Upper lobe of right lung (tissue), 1 donor: ENCODE measurements at regions not wholly inside any gene's neighbourhood (a gene's known extent, or its start where the extent isn't known, plus 50 kb on each side); places are given as distances from the start of the nearest gene placed in this dataset.
A peak's percentile ranks its signal among the peaks of the same experiment; 100 is the strongest.

ENCODE experiments used
- ATAC-seq: fragments of 200-7000 bp; cut with Tn5 transposase; one replicate; pipeline ENCODE4 v1.9.1; 2020; ENCODE audit warnings: mild to moderate bottlenecking, moderate library complexity
- DNase-seq: peaks from one replicate; pipeline ENCODE4 v3.0.0-alpha.2; 2020
- H3K27ac ChIP-seq: fragments of 200-600 bp; one replicate; pipeline ENCODE4 v1.8.0; 2022
- H3K27me3 ChIP-seq: fragments of 200-600 bp; one replicate; pipeline ENCODE4 v1.8.0; 2022; ENCODE audit warnings: mild to moderate bottlenecking
- H3K36me3 ChIP-seq: fragments of 200-600 bp; one replicate; pipeline ENCODE4 v1.8.0; 2022
- H3K4me1 ChIP-seq: fragments of 200-600 bp; one replicate; pipeline ENCODE4 v1.8.0; 2022
- H3K4me3 ChIP-seq: fragments of 200-600 bp; one replicate; pipeline ENCODE4 v1.8.0; 2022; ENCODE audit warnings: mild to moderate bottlenecking
- H3K9me3 ChIP-seq: fragments of 200-600 bp; one replicate; pipeline ENCODE4 v1.8.0; 2022
- CTCF ChIP-seq: fragments of 200-600 bp; IDR thresholded peaks from one replicate; pipeline ENCODE4 v1.8.0; 2022; ENCODE audit warnings: antibody characterized with exemption
- intact Hi-C: fragments of 100-400 bp; cut with DNase I; formaldehyde crosslinking; loops from one replicate; pipeline ENCODE4 v1.11.0; 2022
- donor health status: DM: no; HTN: yes; CAD: no; lungs with severe emphysema.

- ATAC-seq = no peak
- TF ChIP-seq CTCF = no peak
Observed at GRCh38 chr9:107713470-107713869, 223.9 kb upstream of the KLF4 start.

GRCh38 chr9:107712390-107712789, 222.8 kb upstream of the KLF4 start:
- Histone ChIP-seq H3K4me3 (no peak overlapping the region), H3K27ac (no peak overlapping the region), H3K9me3 (no peaks in the 10 kb centered on the region), H3K4me1 (no peaks in the 10 kb centered on the region), H3K36me3 (no peaks in the 10 kb centered on the region), H3K27me3 (no peaks in the 10 kb centered on the region)
- peak; percentile 49 for ATAC-seq
- no peak for TF ChIP-seq CTCF
- intact Hi-C loops = no loop called here
- DNase-seq = no peak

More at GRCh38 chr9:107713470-107713869, 223.9 kb upstream of the KLF4 start:
- DNase-seq = no peak
- H3K27me3 ChIP-seq = no peaks in the 10 kb centered on the region
- no peaks in the 10 kb centered on the region for H3K9me3 ChIP-seq
- H3K36me3 ChIP-seq = no peaks in the 10 kb centered on the region
- H3K27ac ChIP-seq = no peak overlapping the region
- no peak overlapping the region for H3K4me3 ChIP-seq
- intact Hi-C loops = no loop called here
- no peaks in the 10 kb centered on the region for H3K4me1 ChIP-seq

- Histone ChIP-seq H3K4me3 (no peak overlapping the region), H3K4me1 (no peaks in the 10 kb centered on the region), H3K36me3 (no peaks in the 10 kb centered on the region), H3K9me3 (no peaks in the 10 kb centered on the region), H3K27ac (no peak overlapping the region), H3K27me3 (no peaks in the 10 kb centered on the region)
- ATAC-seq = peak; percentile 41
- no peak for DNase-seq
- TF ChIP-seq CTCF = no peak
- intact Hi-C loops = no loop called here
Observed at GRCh38 chr9:107711542-107711941, 222.0 kb upstream of the KLF4 start.

- DNase-seq = no peak
- H3K27ac ChIP-seq = no peak overlapping the region
- no peaks in the 10 kb centered on the region for H3K4me1 ChIP-seq
- no peaks in the 10 kb centered on the region for H3K36me3 ChIP-seq
- TF ChIP-seq CTCF = no peak
- H3K27me3 ChIP-seq = no peaks in the 10 kb centered on the region
- H3K4me3 ChIP-seq = no peak overlapping the region
- no peak for ATAC-seq
- H3K9me3 ChIP-seq = no peaks in the 10 kb centered on the region
- intact Hi-C loops = no loop called here
Observed at GRCh38 chr9:107710953-107711352, 221.4 kb upstream of the KLF4 start.

- DNase-seq (no peak), ATAC-seq (no peak)
- Histone ChIP-seq H3K27me3 (no peaks in the 10 kb centered on the region), H3K27ac (no peak overlapping the region), H3K4me3 (no peak overlapping the region), H3K9me3 (no peaks in the 10 kb centered on the region), H3K4me1 (no peaks in the 10 kb centered on the region), H3K36me3 (no peaks in the 10 kb centered on the region)
- TF ChIP-seq CTCF = no peak
- intact Hi-C loops = no loop called here
Observed at GRCh38 chr9:107710546-107710945, 221.0 kb upstream of the KLF4 start.

- ATAC-seq = no peak
- intact Hi-C loops = no loop called here
- no peaks in the 10 kb centered on the region for H3K27me3 ChIP-seq
- no peak overlapping the region for H3K27ac ChIP-seq
- H3K4me1 ChIP-seq = no peaks in the 10 kb centered on the region
- TF ChIP-seq CTCF = no peak
- H3K36me3 ChIP-seq = no peaks in the 10 kb centered on the region
- H3K4me3 ChIP-seq = no peak overlapping the region
- no peaks in the 10 kb centered on the region for H3K9me3 ChIP-seq
- no peak for DNase-seq
Observed at GRCh38 chr9:107708791-107709190, 219.2 kb upstream of the KLF4 start.
